WTC11 (cell line): ENCODE measurements at regions not wholly inside any gene's neighbourhood (a gene's known extent, or its start where the extent isn't known, plus 50 kb on each side); places are given as distances from the start of the nearest gene placed in this dataset.

Source experiments
- ATAC-seq: fragments of 200-7000 bp; cut with Tn5 transposase; 2 replicates; pipeline ENCODE4 v1.10.0; 2021; ENCODE audit warnings: mild to moderate bottlenecking, moderate library complexity
- CTCF ChIA-PET: fragments of 300-600 bp; sonication (Branson Sonifier 250); formaldehyde crosslinking; loops from one replicate; lab custom pipeline; 2021; ENCODE audit warnings: antibody characterized with exemption; lab: Charles Lee
- POLR2A ChIA-PET: fragments of 350-600 bp; sonication (Branson Sonifier 250); formaldehyde crosslinking; loops from one replicate; lab custom pipeline; 2021; ENCODE audit warnings: antibody characterized with exemption; lab: Charles Lee
- DNase-seq: peaks from one replicate; pipeline ENCODE4 v3.0.0; 2021; ENCODE audit warnings: low spot score
- H3K27ac Mint-ChIP-seq: 2 replicates; pipeline ENCODE4 v1.8.0; 2021; ENCODE audit warnings: mixed read lengths
- H3K27me3 Mint-ChIP-seq: 2 replicates; pipeline ENCODE4 v1.8.0; 2021; ENCODE audit warnings: low read depth, mild to moderate bottlenecking, moderate library complexity, mixed read lengths
- H3K36me3 Mint-ChIP-seq: 2 replicates; pipeline ENCODE4 v1.8.0; 2021; ENCODE audit warnings: mixed read lengths
- H3K4me1 Mint-ChIP-seq: 2 replicates; pipeline ENCODE4 v1.8.0; 2022; ENCODE audit warnings: mixed read lengths
- H3K4me3 Mint-ChIP-seq: 2 replicates; pipeline ENCODE4 v1.8.0; 2021; ENCODE audit warnings: mild to moderate bottlenecking, moderate library complexity, mixed read lengths
- H3K9me3 Mint-ChIP-seq: 2 replicates; pipeline ENCODE4 v1.8.0; 2021; ENCODE audit warnings: mixed read lengths
- AR ChIP-seq: fragments of 250-450 bp; sonication (Bioruptor Pico); IDR thresholded peaks from 2 replicates; pipeline ENCODE4 v1.9.0; 2021; ENCODE audit warnings: mild to moderate bottlenecking
- ATF3 ChIP-seq: sonication (generic); formaldehyde crosslinking; conservative IDR thresholded peaks from 2 replicates; pipeline ENCODE4 v1.8.1; 2022; ENCODE audit warnings: mild to moderate bottlenecking, missing genetic modification reagents
- CBFB ChIP-seq: sonication (generic); formaldehyde crosslinking; IDR thresholded peaks from 2 replicates; pipeline ENCODE4 v1.8.1; 2022; ENCODE audit warnings: mild to moderate bottlenecking, low read depth, missing genetic modification reagents
- CTCF ChIP-seq: fragments of 200-600 bp; IDR thresholded peaks from 2 replicates; pipeline ENCODE4 v1.8.0; 2022; ENCODE audit warnings: antibody characterized with exemption
- E2F4 ChIP-seq: sonication (generic); formaldehyde crosslinking; IDR thresholded peaks from 2 replicates; pipeline ENCODE4 v1.8.1; 2022; ENCODE audit warnings: low read depth, mild to moderate bottlenecking, moderate library complexity, missing genetic modification reagents, borderline replicate concordance
- EMX1 ChIP-seq: fragments of 250-450 bp; sonication (Bioruptor Pico); IDR thresholded peaks from 2 replicates; pipeline ENCODE4 v1.8.0; 2021; ENCODE audit warnings: mild to moderate bottlenecking
- ERG ChIP-seq: fragments of 250-450 bp; sonication (Bioruptor Pico); IDR thresholded peaks from 2 replicates; pipeline ENCODE4 v1.8.0; 2021; ENCODE audit warnings: mild to moderate bottlenecking
- FOXK1 ChIP-seq: sonication (generic); formaldehyde crosslinking; IDR thresholded peaks from 2 replicates; pipeline ENCODE4 v1.8.0; 2022; ENCODE audit warnings: mild to moderate bottlenecking, moderate library complexity, missing genetic modification reagents
- FOXP1 ChIP-seq: sonication (generic); formaldehyde crosslinking; IDR thresholded peaks from 2 replicates; pipeline ENCODE4 v1.8.0; 2022; ENCODE audit warnings: missing genetic modification reagents, mild to moderate bottlenecking, moderate library complexity, borderline replicate concordance
- HMGXB4 ChIP-seq: sonication (generic); formaldehyde crosslinking; IDR thresholded peaks from 2 replicates; pipeline ENCODE4 v1.8.1; 2023; ENCODE audit warnings: mild to moderate bottlenecking, moderate library complexity, missing genetic modification reagents
- IRF2 ChIP-seq: sonication (generic); formaldehyde crosslinking; IDR thresholded peaks from 2 replicates; pipeline ENCODE4 v1.8.0; 2022; ENCODE audit warnings: low read depth, missing genetic modification reagents, borderline replicate concordance
- MLX ChIP-seq: sonication (generic); formaldehyde crosslinking; IDR thresholded peaks from 2 replicates; pipeline ENCODE4 v1.8.1; 2023; ENCODE audit warnings: mild to moderate bottlenecking, missing genetic modification reagents, moderate library complexity
- OVOL2 ChIP-seq: fragments of 250-450 bp; sonication (Bioruptor Pico); IDR thresholded peaks from 2 replicates; pipeline ENCODE4 v1.9.0; 2021; ENCODE audit warnings: mild to moderate bottlenecking, borderline replicate concordance
- PRRX2 ChIP-seq: fragments of 250-450 bp; sonication (Bioruptor Pico); IDR thresholded peaks from 2 replicates; pipeline ENCODE4 v1.8.0; 2021; ENCODE audit warnings: mild to moderate bottlenecking
- RORB ChIP-seq: fragments of 250-450 bp; sonication (Bioruptor Pico); IDR thresholded peaks from 2 replicates; pipeline ENCODE4 v1.9.0; 2021; ENCODE audit warnings: mild to moderate bottlenecking
- SMAD4 ChIP-seq: sonication (generic); formaldehyde crosslinking; IDR thresholded peaks from 2 replicates; pipeline ENCODE4 v1.8.0; 2022; ENCODE audit warnings: mild to moderate bottlenecking, missing genetic modification reagents
- ZNF263 ChIP-seq: sonication (generic); formaldehyde crosslinking; IDR thresholded peaks from 2 replicates; pipeline ENCODE4 v1.8.1; 2022; ENCODE audit warnings: low read depth, mild to moderate bottlenecking, moderate library complexity, missing genetic modification reagents
- ZNF423 ChIP-seq: fragments of 250-450 bp; sonication (Bioruptor Pico); IDR thresholded peaks from 2 replicates; pipeline ENCODE4 v2.1.2; 2022; ENCODE audit warnings: mild to moderate bottlenecking, moderate library complexity
- ZNF512 ChIP-seq: sonication (generic); formaldehyde crosslinking; IDR thresholded peaks from 2 replicates; pipeline ENCODE4 v1.8.1; 2022; ENCODE audit warnings: missing genetic modification reagents, borderline replicate concordance
- ZNF671 ChIP-seq: fragments of 250-450 bp; sonication (Bioruptor Pico); IDR thresholded peaks from 2 replicates; pipeline ENCODE4 v1.8.0; 2021; ENCODE audit warnings: mild to moderate bottlenecking

GRCh38 chr22:48084041-48084728 is 1321.7 kb downstream of the TBC1D22A start (continued):
- TF ChIP-seq ZNF512 = no peak
- no peak for TF ChIP-seq OVOL2 (CRISPR knock-in tag)
- no peak for TF ChIP-seq FOXP1 (CRISPR knock-in tag)
- TF ChIP-seq RORB (CRISPR knock-in tag) = no peak
- no peak for TF ChIP-seq PRRX2 (CRISPR knock-in tag)

- Mint-ChIP-seq H3K4me3 (no peak overlapping the region), H3K27me3 (no peaks in the 10 kb centered on the region; the same call in 1 of the 2 replicates), H3K36me3 (no peaks in the 10 kb centered on the region), H3K4me1 (peaks cover 26% of the 10 kb centered on the region), H3K27ac (no peak overlapping the region), H3K9me3 (no peaks in the 10 kb centered on the region)
- DNase-seq (no peak), ATAC-seq (no peak)
- no peak for TF ChIP-seq EMX1 (CRISPR knock-in tag)
- no peak for TF ChIP-seq ZNF423 (CRISPR knock-in tag)
- no peak for TF ChIP-seq CBFB (CRISPR knock-in tag)
- ChIA-PET CTCF (no interaction called here), POLR2A (interaction anchor here (0.5 kb wide), 1 partner anchor 352 kb away, joined by 6 read pairs; no protein-coding TSS in a partner anchor)
Observed at GRCh38 chr22:48083502-48083901, 1321.1 kb downstream of the TBC1D22A start.

GRCh38 chr22:48082284-48082683 is 1319.8 kb downstream of the TBC1D22A start:
- DNase-seq = no peak
- TF ChIP-seq E2F4 (CRISPR knock-in tag) (no peak), MLX (no peak), SMAD4 (CRISPR knock-in tag) (no peak), FOXP1 (CRISPR knock-in tag) (no peak), ERG (CRISPR knock-in tag) (no peak), ATF3 (CRISPR knock-in tag) (no peak), CTCF (no peak), IRF2 (CRISPR knock-in tag) (no peak), FOXK1 (CRISPR knock-in tag) (no peak), ZNF263 (CRISPR knock-in tag) (no peak), HMGXB4 (CRISPR knock-in tag) (no peak), ZNF671 (CRISPR knock-in tag) (no peak), AR (CRISPR knock-in tag) (no peak)
- Mint-ChIP-seq H3K27ac (no peak overlapping the region), H3K27me3 (no peaks in the 10 kb centered on the region; the same call in 1 of the 2 replicates), H3K4me3 (no peak overlapping the region), H3K36me3 (no peaks in the 10 kb centered on the region), H3K4me1 (peaks cover 26% of the 10 kb centered on the region), H3K9me3 (no peaks in the 10 kb centered on the region)
- ChIA-PET CTCF (interaction anchor here (0.5 kb wide), 1 partner anchor 23 kb away, joined by 3 read pairs; no protein-coding TSS in a partner anchor), POLR2A (no interaction called here)
- no peak for ATAC-seq
